IPS-NIHi7 (cell line): ENCODE measurements at regions not wholly inside any gene's neighbourhood (a gene's known extent, or its start where the extent isn't known, plus 50 kb on each side); places are given as distances from the start of the nearest gene placed in this dataset.

Experiments used
- DNase-seq: peaks from one replicate; pipeline ENCODE4 v3.0.0; 2012; ENCODE audit warnings: mixed read lengths; ENCODE audit errors: extremely low spot score

DNA sequence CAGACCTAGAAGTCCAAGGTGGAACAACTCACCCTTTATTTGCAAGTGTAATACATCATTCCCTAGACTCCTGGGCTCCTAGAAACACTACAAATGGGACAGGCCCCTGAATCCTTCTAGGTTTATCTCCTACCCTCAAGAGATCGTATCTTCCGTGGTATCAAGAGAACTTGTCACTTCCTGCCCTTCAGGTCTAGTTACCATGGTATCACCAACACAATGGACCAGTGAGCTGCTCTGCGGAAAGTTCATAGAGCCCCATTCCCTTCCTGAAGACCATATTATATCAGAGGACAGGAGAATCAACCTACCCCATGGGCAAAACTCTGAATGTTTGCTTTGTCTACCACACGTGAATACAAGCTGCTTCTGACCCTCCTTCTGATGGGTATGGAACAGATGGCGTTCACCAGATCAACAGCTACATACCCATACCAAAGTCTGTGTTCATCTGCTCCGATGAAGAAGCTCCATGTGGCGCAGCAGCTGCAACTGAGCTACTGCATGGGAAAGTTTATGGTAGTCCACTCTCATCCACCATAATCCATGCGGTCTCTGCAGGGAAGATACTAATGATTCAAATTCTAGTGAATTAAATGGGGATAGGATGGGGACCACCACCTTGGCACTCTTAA lies 84.6 kb upstream of the KLF13 start:
- DNase-seq, result no peak

DNA sequence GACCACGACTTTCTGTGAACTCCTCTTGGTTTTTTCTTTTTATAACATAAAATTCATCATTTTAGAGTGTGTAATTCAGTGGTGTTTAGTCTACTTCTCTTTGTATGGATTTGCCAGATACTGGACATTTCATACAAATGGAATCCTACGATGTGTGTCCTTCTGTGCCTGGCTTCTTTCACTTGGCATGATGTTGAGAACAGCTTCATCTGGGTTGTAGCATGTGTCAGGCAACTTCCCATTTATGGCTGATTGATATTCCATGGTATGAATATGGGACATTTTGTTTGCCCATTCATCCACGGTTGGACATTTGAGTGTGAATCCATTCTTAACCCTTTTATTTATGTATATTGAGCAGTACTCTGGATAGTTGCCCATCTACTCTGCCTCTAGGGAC lies 82.7 kb upstream of the KLF13 start:
- DNase-seq, result no peak

- DNase-seq, result no peak
These were observed 81.4 kb upstream of the KLF13 start for GRCh38 chr15:31245135-31245689.

GRCh38 chr15:31245756-31246155 lies 80.9 kb upstream of the KLF13 start:
- no peak for DNase-seq

- DNase-seq, result no peak
These were observed 79.2 kb upstream of the KLF13 start for GRCh38 chr15:31247404-31247803.

DNA sequence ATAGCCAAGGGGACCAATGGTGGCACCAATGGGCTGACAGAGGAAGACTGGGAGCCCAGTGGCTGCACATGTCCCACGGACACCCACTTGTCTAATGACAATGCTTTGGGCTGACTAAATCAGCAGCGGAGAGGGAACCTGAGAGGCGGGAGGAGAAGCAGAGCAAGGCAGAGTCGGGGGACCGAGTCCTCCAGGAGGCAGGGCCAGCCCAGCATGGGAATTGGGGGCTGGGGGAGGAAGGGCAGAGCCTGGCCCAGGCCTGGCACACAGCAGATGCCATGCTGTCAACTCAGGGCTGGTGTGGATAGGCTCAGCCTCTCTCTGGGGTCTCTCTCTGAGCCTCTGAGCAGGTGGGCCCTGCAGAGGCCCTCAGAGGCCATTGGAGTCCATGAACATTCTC lies 78.4 kb upstream of the KLF13 start:
- DNase-seq, result no peak

- DNase-seq, result no peak
These were observed 77.7 kb upstream of the KLF13 start for GRCh38 chr15:31248951-31249350.

GRCh38 chr15:31250033-31250432 lies 76.6 kb upstream of the KLF13 start:
- DNase-seq, result no peak

- no peak for DNase-seq
These were observed 75.5 kb upstream of the KLF13 start for GRCh38 chr15:31251165-31251564.

GRCh38 chr15:31252171-31252785 lies 74.4 kb upstream of the KLF13 start:
- DNase-seq, result no peak

- DNase-seq, result no peak
These were observed 72.0 kb upstream of the KLF13 start for GRCh38 chr15:31254431-31255175.

DNA sequence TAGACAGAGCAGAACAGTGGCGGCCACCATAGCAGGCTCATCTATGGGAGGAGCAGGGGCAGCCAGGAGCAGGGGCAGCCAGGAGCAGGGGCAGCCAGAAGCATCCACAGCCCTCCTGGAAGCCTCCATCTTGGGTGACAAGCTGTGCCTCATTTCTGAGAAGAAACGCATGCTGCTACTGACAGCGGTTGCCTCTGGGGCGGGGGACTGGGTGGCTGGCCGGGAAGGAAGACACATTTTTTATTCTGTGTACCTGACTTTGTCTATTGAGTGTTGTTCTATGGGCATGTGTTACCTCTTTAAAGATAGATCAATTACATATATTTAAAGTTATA lies 71.5 kb upstream of the KLF13 start:
- DNase-seq, result no peak

GRCh38 chr15:31255732-31256377 lies 70.8 kb upstream of the KLF13 start:
- DNase-seq, result no peak

GRCh38 chr15:31256378-31257265 lies 70.0 kb upstream of the KLF13 start:
- no peak for DNase-seq

DNA sequence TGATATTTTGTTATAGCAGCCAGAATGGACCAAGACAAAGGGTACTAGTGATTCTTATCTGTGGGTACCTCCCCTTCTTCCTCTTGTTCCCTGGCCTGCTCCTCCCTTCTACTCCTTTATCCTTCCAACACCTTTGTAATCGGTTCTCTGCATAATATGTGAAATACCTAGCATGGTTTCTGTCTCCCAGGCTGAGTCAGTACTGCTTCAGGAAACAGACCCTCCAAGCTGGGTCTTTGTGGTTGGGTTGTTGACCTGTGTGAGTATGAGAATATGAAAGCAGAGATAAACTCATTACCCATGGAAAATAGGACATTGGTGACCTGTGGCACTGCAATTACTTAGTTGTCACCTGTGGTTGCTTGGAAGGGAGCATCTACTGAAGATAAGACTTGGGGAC lies 69.3 kb upstream of the KLF13 start:
- no peak for DNase-seq

- no peak for DNase-seq
These were observed 68.4 kb upstream of the KLF13 start for GRCh38 chr15:31258260-31258659.

- DNase-seq, result no peak
These were observed 66.9 kb upstream of the KLF13 start for GRCh38 chr15:31259562-31260252.

DNA sequence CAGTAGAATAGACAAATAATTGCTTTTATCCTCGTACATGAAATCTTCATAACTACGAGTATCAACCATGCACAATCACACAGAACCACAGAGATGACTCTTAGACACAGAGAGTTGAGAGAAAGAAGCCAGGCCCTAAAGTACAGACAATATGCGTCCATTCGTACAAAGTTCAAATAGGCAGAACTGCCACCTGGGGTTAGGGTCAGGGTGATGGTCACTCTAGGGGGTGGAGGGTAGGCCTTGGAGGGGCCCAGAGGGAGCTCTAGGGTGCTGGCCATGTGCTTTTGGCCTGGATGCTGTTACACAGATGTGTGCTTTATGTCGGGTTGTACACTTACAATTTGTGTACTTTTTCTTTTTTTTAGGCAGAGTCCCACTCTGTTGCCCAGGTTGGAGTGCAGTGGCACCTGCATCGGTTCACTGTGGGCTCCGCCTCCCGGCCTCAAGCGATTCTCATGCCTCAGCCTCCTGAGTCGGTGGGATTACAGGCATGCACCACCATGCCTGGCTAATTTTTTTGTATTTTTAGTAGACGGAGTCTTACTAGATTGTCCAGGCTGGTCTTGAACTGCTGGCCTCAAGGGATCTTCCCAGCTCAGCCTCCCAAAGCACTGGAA lies 65.9 kb upstream of the KLF13 start:
- no peak for DNase-seq

DNA sequence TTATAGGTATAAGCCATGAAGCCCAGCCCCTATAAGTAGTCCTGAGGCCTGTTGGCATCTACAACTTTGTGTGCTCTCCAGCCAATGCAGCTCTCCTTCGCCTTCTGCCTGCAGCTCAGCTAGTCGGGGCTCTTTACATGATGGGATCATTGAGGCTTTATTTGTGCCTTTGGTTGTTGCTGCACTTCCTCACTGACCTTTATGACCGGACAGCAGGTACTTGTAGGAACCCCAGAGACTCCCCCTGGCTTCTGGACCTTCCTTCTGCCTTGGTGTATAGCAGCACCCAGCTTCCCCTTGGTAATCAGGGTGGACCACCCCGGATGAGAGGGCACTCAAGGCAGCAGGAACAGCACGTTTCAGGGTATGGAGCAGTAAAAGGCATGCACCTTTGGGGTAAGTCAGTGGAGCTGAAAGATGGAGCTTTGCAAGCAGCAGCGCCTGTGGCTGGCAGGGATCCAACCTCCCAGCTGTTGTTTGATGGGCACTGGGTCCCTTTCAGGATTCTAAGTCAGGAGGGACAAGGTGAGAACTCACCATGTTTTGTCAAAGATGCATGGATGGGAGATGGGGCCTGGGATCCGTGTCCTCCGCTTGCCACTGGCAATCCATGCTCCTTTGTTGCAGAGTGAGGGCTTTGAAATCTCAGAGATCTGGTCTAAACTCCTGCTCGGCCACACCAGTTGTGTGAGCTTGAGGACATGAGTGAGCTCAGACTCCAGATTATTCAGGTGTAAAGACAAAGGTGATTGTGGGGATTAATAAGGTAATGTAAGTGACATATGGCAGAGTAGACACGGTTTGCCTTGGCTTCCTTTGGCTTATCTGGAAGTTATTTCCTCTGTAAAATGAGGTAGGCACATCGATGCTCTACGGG lies 65.1 kb upstream of the KLF13 start:
- DNase-seq, result no peak
